Stimulated activated CD8-positive, alpha-beta memory T cell treated with anti-CD3 and anti-CD28 coated beads, Interleukin-12 subunit alpha, Interleukin-12 subunit beta, amount 100 ng/mL, for 1 hour (primary cell): ENCODE measurements at regions not wholly inside any gene's neighbourhood (a gene's known extent, or its start where the extent isn't known, plus 50 kb on each side); places are given as distances from the start of the nearest gene placed in this dataset.
"Not testable (repeated sequence)": the region's sequence is repeated elsewhere in the genome, so short reads cannot be mapped to it uniquely, and the experiment has no call there.

Experiments
- DNase-seq: peaks from one replicate; pipeline ENCODE4 v3.0.0-alpha.2; 2020; ENCODE audit warnings: low read depth

DNA sequence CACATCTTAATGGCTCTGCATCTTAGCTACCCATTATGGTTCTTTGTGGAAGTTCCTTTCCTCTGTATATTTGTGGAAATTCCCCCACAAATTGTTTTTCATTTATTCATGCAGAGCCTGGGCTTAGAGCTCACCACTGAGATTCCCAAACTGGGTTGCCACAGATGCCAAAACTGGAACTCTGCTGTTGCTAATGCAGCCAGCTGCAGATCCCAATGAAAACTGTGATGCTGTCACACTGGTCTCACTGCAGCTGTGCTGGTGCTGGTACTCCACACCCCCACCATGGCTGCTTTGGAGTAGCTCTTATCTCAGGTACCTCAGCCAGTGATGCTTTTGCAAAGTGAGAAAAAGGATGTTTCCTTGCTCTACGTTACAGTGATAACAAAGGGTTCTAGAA lies 87.7 kb downstream of the DCK start:
- DNase-seq = no peak

- DNase-seq = no peak
Measured at GRCh38 chr4:71093745-71094144, 100.3 kb downstream of the DCK start.

DNA sequence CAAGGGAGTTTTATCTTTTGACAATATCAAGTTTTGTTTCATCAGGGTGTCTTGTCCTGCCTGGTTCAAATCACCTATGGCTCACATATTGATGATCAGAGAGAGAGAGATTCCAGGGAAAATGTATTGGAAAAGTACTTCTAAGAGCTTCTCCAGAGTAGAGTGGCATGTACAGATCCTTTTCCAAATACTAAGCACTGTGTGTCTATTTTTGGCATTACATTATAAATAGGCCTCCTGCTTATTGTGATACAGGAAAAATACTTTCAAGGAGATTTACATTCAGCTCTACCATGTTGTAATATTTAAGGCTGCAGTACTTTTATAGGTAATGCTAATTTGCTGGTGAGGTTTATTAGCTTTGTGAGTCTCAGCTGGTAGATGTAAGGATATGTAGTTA lies 100.8 kb downstream of the DCK start:
- DNase-seq = no peak

GRCh38 chr4:71095141-71095540 lies 101.7 kb downstream of the DCK start:
- no peak for DNase-seq

GRCh38 chr4:71095545-71095944 lies 102.1 kb downstream of the DCK start:
- DNase-seq = no peak

DNA sequence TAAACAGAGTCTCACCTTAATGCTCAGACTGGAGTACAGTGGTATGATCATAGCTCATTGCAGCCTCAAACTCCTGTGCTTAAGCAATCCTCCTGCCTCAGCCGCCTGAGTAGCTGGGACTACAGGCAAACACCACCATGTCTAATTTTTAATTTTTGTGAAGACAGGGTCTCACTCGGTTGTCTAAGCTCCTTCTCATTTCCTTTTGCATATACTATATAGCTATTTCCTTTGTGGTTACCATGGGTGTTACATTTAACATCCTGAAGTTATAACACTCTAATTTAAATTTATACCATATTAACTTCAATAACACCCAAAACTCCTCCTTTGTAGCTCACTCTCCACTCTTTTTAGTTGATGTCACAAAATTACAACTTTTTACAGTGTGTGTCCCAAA lies 114.3 kb downstream of the DCK start:
- no peak for DNase-seq

DNA sequence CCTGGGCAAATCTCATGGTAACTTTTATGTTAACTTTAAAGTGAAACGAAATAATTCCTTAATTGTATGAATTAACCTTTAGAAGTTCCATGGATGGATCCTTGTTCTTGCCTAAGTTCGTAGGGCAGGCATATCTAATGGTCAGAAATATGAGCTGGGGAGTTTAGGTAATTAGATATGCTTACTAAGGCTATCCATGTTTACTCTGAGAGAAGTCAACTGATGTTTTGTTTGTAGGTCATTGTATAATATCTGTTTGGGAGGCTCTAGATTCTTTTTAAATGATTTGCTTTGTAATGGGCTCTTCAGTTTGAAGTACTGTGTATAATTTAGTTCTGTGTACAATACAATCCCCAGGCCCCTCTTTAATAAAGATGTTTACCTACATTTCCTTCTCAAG lies 117.0 kb downstream of the DCK start:
- DNase-seq = no peak

- DNase-seq = not testable (repeated sequence)
Measured at GRCh38 chr4:71111133-71111532, 117.7 kb downstream of the DCK start.

- no peak for DNase-seq
Measured at GRCh38 chr4:71113294-71113693, 119.8 kb downstream of the DCK start.

- DNase-seq = no peak
Measured at GRCh38 chr4:71120831-71121524, 127.5 kb downstream of the DCK start.

DNA sequence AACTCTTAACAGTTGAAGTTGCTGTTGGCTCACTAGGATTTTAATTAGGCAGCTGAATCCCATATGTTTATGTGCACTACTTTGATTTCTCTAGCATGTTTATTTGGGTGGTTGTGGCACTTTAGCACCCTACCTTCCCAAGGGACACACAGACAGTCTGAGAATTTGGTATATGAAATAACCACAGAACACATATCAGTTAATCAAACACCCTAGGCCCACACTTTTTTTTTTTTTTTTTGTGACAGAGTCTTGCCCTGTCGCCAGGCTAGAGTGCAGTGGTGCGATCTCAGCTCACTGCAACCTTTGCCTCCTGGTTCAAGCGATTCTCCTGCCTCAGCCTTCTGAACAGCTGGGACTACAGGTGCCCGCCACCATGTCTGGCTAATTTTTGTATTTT lies 130.5 kb downstream of the DCK start:
- DNase-seq = no peak

- no peak for DNase-seq
Measured at GRCh38 chr4:71125137-71125536, 131.7 kb downstream of the DCK start.

DNA sequence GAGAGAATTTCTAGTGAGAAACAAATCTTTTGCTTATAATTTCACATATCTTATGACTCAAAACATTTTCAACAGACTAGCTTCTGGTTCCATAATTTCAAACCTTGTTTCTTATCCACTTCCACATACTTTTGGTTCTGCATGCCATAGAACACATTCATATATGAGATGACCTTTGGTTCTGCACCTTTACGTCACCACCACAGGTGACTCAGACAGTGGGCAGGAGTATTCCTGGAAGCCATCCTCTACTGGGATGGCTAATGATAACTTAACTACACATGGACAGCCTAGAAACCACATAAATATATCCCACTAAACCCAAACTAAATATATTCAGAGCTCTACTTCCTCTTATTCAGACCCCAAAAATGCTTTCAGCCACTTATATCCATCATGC lies 133.3 kb downstream of the DCK start:
- no peak for DNase-seq

DNA sequence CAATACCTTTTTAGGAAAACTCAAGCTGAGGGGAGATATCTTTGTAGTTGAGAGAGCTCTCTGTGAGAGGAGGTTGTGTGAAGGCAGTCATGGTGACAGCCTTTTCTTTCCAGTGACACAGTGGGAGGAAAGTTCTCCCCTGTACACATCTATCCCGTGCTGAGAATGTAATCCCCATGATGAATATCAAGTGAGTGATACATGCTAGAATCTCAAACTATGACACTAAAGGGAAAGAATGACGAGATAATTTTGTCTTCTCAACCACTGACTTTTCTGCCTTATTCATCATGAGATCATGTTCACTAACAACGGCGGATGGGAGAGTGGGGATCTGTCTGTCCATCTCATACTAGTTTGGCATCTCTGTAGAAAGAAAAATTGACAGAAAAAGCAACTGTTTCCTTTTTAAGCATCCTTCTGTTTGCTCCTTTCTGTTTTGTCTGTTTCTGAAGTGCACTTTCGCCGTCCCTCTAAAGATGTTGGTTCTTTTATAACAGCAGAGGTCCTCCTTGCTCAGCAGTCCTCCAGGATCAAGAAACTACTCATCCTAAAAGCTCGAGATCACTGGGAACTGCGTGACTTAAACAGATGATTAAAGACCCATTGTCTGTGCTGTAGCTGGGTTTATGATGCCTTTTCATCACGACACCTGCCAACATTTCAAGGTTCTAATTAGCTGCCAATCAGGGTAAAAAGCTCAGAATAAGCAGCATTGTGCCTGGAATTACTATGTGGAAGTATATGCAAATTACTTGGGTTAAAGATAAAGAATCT lies 137.6 kb downstream of the DCK start:
- DNase-seq = no peak

GRCh38 chr4:71132486-71132885 lies 139.0 kb downstream of the DCK start:
- DNase-seq = no peak

DNA sequence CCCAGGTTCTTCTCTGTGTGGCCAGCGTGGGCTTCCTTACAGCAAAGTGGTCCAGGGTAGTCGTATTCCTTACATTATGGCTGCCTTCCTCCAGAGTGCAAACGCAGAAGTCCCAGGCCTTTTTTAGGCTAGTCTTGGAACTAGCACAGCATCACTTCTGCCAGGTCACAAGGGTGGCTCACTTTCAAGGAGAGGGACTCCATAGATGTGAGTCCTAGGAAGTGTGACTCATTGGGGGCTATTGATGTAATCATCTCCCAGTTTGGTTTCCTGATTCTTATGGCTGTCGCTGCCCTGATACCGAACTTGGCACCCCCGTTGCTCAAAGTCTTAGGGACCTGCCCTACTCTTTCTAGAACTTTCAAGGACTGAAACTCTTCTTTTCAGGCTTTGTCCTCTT lies 140.0 kb downstream of the DCK start:
- no peak for DNase-seq

- DNase-seq = no peak
Measured at GRCh38 chr4:71136071-71136470, 142.6 kb downstream of the DCK start.

DNA sequence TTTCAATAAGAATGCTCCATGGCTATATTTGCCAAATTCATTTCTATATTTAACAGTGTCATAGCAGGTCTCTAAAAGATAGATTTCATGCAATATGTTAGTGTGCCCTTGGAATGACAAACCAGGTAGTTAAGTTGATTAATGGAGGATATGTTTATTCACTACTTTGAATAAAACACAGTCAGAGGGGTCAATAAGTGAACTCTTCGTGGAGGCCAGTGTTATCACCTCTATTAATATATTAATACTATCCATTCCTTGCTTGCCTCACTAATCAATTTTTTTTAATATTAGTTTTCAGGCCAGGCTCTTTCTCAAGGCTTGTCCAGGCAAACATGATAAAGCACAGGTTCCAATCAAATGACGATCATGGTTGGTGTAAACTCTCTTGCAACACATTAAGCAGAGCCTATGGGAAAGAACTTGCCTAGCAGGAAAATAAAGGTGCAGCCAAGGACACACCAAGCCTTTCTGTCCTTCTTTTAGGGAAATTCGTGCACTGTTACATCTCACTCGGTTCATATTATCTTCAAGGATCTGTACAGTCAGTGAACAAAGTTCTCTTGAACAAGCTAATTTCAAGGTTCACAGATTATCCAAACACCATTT lies 144.7 kb downstream of the DCK start:
- no peak for DNase-seq

DNA sequence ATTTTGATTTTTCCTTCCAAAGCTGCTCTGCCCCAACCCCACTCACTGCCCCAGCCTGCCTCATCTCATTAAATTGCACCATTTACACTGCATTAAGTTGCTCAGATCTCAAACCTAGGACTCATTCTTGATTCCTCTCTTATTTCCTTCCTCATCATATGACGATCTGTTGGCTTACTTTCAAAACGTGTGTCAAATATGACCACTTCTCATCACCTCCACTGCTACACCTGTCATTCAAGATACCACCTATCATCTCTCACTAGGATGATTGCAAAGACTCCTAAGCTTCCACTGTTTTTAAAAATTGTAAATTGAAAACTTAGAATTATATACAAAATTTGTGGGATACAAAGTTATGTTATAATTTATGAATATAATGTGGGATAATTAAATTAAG lies 147.1 kb downstream of the DCK start:
- DNase-seq = no peak

- DNase-seq = no peak
Measured at GRCh38 chr4:71141125-71141524, 147.7 kb downstream of the DCK start.

- DNase-seq = no peak
Measured at GRCh38 chr4:71147261-71147660, 153.8 kb downstream of the DCK start.

- DNase-seq = no peak
Measured at GRCh38 chr4:71148545-71148944, 155.1 kb downstream of the DCK start.

DNA sequence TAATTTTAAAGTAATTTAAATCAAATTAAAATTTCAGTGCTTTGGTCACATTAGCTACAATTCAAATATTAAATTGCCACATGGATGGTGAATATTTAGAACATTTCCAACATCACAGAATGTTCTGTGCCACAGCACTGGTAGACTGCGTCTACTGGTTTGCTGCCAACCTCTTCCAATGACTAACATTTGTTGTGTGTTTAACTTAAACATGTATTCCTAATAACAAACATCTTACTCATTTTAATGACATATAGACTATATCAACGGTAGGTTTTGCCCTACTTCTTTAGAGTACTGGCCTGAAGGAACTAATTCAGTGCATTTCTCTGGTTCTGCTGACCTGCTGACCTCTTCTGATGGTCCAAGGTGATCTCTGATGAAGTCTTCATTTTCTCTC lies 157.6 kb downstream of the DCK start:
- no peak for DNase-seq
